ENCODE measurements at regions not wholly inside any gene's neighbourhood (a gene's known extent, or its start where the extent isn't known, plus 50 kb on each side); places are given as distances from the start of the nearest gene placed in this dataset.
A peak's percentile ranks its signal among the peaks of the same experiment; 100 is the strongest.

DNA sequence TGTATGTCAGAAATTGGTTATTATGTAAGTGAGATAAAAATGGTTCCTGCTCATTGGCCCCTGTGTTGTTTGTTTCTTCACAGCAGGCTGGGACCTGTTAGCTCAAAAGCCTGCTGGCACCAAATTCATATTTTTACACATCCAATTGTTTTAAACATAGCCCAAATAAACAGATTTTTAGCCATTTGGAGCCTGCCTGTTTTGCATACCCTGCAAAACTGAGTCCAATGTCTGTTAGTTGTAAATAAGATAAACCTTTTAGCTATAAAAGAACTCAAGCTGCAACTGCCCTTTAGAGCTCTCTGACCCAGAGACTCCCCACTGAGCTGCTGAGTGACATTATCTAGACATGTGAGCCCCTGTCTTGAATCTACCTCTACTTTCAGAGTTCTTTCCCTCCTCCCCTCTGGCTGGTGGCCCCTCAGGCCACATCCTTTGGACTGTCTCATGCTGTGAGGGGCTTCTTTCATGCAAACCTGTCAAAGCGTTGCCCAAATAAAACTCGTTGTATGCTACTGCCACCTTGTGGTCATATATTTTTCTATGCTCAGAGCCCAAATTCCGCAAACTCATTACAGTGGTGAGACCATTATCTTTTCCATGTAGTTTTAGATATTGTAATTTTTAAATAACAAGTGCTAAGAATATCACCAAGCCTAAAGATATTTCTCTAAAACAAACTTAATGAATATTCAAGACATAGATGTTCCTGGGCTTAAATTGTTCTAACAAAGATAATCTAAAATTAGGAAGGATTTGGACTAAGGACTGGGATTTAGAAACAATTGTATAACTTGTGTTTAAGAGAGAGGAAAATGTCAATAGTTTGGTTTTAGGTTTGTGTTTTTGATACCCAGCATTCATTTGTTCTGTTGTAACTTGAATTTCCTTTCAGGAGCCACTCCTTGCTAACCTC is 337.9 kb downstream of the AACS start:
- Histone ChIP-seq H3K36me3 (no peaks in the 10 kb centered on the region), H3K4me3 (no peak overlapping the region), H3K9me3 (no peaks in the 10 kb centered on the region), H3K27me3 (replicated peaks; ENCODE audit: insufficient read depth) (no peaks in the 10 kb centered on the region), H3K4me1 (replicated peaks) (no peaks in the 10 kb centered on the region), H3K27ac (no peak overlapping the region)
- intact Hi-C loops (cut with DNase I), result no loop called here
- TF ChIP-seq POLR2AphosphoS5 (IDR thresholded peaks at IDR 0.05), result no peak
- no peak for TF ChIP-seq POLR2A (IDR thresholded peaks at IDR 0.05)
- peak in 3 of 4 experiments; percentile 11 to 63 (median 41) for TF ChIP-seq CTCF (IDR thresholded peaks at IDR 0.05)
- WGBS, result 30% methylated on average over 3 of the region's 3 CpGs
- DNase-seq (ENCODE audit: low spot score), result no peak

- WGBS, result 78% methylated on average over 2 of the region's 2 CpGs
- no peaks in the 10 kb centered on the region for H3K36me3 ChIP-seq
- H3K9me3 ChIP-seq, result no peaks in the 10 kb centered on the region
- intact Hi-C loops (cut with DNase I), result no loop called here
- no peaks in the 10 kb centered on the region for H3K4me1 ChIP-seq (replicated peaks)
- no peak overlapping the region for H3K27ac ChIP-seq
- TF ChIP-seq CTCF (IDR thresholded peaks at IDR 0.05) (no peak), POLR2A (IDR thresholded peaks at IDR 0.05) (no peak), POLR2AphosphoS5 (IDR thresholded peaks at IDR 0.05) (no peak)
- H3K27me3 ChIP-seq (replicated peaks; ENCODE audit: insufficient read depth), result no peaks in the 10 kb centered on the region
- no peak overlapping the region for H3K4me3 ChIP-seq
- DNase-seq (ENCODE audit: low spot score), result no peak
These were observed 338.6 kb downstream of the AACS start for GRCh38 chr12:125403843-125404242.

GRCh38 chr12:125406131-125406530 is 340.9 kb downstream of the AACS start:
- TF ChIP-seq POLR2A (IDR thresholded peaks at IDR 0.05) (no peak), CTCF (IDR thresholded peaks at IDR 0.05) (no peak), POLR2AphosphoS5 (IDR thresholded peaks at IDR 0.05) (no peak)
- 90% methylated on average over 5 of the region's 5 CpGs for WGBS
- no peak overlapping the region for H3K4me3 ChIP-seq
- no peak for DNase-seq (ENCODE audit: low spot score)
- intact Hi-C loops (cut with DNase I), result no loop called here
- no peaks in the 10 kb centered on the region for H3K27me3 ChIP-seq (replicated peaks; ENCODE audit: insufficient read depth)
- no peak overlapping the region for H3K27ac ChIP-seq
- H3K4me1 ChIP-seq (replicated peaks), result no peaks in the 10 kb centered on the region
- H3K9me3 ChIP-seq, result no peaks in the 10 kb centered on the region
- H3K36me3 ChIP-seq, result no peaks in the 10 kb centered on the region

GRCh38 chr12:125408718-125409117 is 343.5 kb downstream of the AACS start:
- Histone ChIP-seq H3K9me3 (no peaks in the 10 kb centered on the region), H3K36me3 (no peaks in the 10 kb centered on the region), H3K27me3 (replicated peaks; ENCODE audit: insufficient read depth) (no peaks in the 10 kb centered on the region), H3K27ac (no peak overlapping the region), H3K4me1 (replicated peaks) (no peaks in the 10 kb centered on the region), H3K4me3 (no peak overlapping the region)
- DNase-seq (ENCODE audit: low spot score), result no peak
- no peak for TF ChIP-seq CTCF (IDR thresholded peaks at IDR 0.05)
- no peak for TF ChIP-seq POLR2AphosphoS5 (IDR thresholded peaks at IDR 0.05)
- TF ChIP-seq POLR2A (IDR thresholded peaks at IDR 0.05), result no peak
- 86% methylated on average over 3 of the region's 3 CpGs for WGBS
- intact Hi-C loops (cut with DNase I), result no loop called here

DNA sequence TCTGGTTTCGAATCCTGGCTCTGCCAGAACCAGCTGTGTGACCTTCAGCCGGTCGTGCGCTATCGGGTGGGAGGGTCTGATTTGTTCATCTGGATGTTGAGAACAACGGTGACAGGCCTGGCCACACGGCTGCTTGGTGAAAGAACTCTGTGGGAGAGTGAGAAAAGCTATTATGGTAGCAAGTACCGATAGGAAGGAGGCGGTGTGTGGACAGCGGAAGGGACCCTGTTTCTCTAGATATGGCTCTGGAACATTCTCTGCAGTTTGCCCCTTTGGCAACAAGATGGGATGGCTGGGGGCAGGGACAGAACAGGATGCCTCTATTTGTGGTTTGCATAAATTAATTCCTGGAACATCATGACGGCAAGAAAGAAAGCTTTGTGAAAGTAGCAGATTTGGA is 347.3 kb downstream of the AACS start:
- no peak for TF ChIP-seq CTCF (IDR thresholded peaks at IDR 0.05)
- TF ChIP-seq POLR2A (IDR thresholded peaks at IDR 0.05), result no peak
- TF ChIP-seq POLR2AphosphoS5 (IDR thresholded peaks at IDR 0.05), result no peak
- intact Hi-C loops (cut with DNase I), result no loop called here
- WGBS, result 79% methylated on average over 11 of the region's 11 CpGs
- Histone ChIP-seq H3K27me3 (replicated peaks; ENCODE audit: insufficient read depth) (no peaks in the 10 kb centered on the region), H3K9me3 (no peaks in the 10 kb centered on the region), H3K4me3 (no peak overlapping the region), H3K27ac (no peak overlapping the region), H3K4me1 (replicated peaks) (no peaks in the 10 kb centered on the region), H3K36me3 (no peaks in the 10 kb centered on the region)
- no peak for DNase-seq (ENCODE audit: low spot score)

All from prostate gland (tissue), 2 donors.